Mesothelial cell of epicardium (in vitro differentiated cells): ENCODE measurements at regions not wholly inside any gene's neighbourhood (a gene's known extent, or its start where the extent isn't known, plus 50 kb on each side); places are given as distances from the start of the nearest gene placed in this dataset.

Experiments
- DNase-seq, 2 experiments: peaks; one replicate each; pipeline ENCODE4 v3.0.0; 2021; ENCODE audit warnings: low spot score in 2 of 2; ENCODE audit not compliant: unreplicated experiment in 2 of 2
- H3K27ac Mint-ChIP-seq: 2 replicates; pipeline ENCODE4 v1.8.0; 2021; ENCODE audit warnings: mixed read lengths
- H3K27me3 Mint-ChIP-seq: 2 replicates; pipeline ENCODE4 v1.8.0; 2021; ENCODE audit warnings: low read depth, mixed read lengths
- H3K36me3 Mint-ChIP-seq: 2 replicates; pipeline ENCODE4 v1.8.0; 2021; ENCODE audit warnings: mixed read lengths
- H3K4me1 Mint-ChIP-seq: 2 replicates; pipeline ENCODE4 v1.8.0; 2021; ENCODE audit warnings: mixed read lengths
- H3K4me3 Mint-ChIP-seq: 2 replicates; pipeline ENCODE4 v1.8.0; 2021; ENCODE audit warnings: mild to moderate bottlenecking, moderate library complexity, mixed read lengths
- H3K9me3 Mint-ChIP-seq: 2 replicates; pipeline ENCODE4 v1.8.0; 2021; ENCODE audit warnings: mixed read lengths
- TF ChIP-seq, protein P1 (sequence below): fragments of 200-600 bp; sonication (generic); IDR thresholded peaks from one replicate; pipeline ENCODE4 v1.5.0; 2021; ENCODE audit warnings: antibody characterized with exemption; ENCODE audit not compliant: unreplicated experiment

GRCh38 chr3:171516765-171517164 lies 56.6 kb upstream of the TNIK start:
- H3K27me3 Mint-ChIP-seq, result peaks cover 18% of the 10 kb centered on the region
- H3K36me3 Mint-ChIP-seq, result no peaks in the 10 kb centered on the region
- H3K27ac Mint-ChIP-seq, result no peak overlapping the region
- no peak for DNase-seq
- H3K4me1 Mint-ChIP-seq, result no peaks in the 10 kb centered on the region
- TF ChIP-seq, protein P1, sequence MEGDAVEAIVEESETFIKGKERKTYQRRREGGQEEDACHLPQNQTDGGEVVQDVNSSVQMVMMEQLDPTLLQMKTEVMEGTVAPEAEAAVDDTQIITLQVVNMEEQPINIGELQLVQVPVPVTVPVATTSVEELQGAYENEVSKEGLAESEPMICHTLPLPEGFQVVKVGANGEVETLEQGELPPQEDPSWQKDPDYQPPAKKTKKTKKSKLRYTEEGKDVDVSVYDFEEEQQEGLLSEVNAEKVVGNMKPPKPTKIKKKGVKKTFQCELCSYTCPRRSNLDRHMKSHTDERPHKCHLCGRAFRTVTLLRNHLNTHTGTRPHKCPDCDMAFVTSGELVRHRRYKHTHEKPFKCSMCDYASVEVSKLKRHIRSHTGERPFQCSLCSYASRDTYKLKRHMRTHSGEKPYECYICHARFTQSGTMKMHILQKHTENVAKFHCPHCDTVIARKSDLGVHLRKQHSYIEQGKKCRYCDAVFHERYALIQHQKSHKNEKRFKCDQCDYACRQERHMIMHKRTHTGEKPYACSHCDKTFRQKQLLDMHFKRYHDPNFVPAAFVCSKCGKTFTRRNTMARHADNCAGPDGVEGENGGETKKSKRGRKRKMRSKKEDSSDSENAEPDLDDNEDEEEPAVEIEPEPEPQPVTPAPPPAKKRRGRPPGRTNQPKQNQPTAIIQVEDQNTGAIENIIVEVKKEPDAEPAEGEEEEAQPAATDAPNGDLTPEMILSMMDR, result no peak
- no peak overlapping the region for H3K4me3 Mint-ChIP-seq
- H3K9me3 Mint-ChIP-seq, result no peaks in the 10 kb centered on the region

DNA sequence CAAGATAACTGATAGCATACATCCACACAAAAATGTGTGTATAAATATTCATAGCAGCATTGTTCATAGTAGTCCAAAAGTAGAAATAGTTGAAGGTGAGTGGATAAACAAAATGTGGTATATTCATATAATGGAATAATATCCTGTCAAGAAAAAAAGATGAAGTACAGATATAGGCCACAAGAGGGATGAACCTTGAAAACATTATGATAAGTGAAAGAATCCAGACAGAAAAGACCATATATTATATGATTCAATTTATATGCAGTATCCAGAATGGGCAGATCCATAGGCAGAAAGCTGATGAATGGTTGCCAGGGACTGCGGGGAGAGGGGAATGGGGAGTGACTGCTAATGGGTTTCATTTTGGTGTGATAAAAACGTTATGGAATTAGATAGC lies 54.3 kb upstream of the TNIK start:
- Mint-ChIP-seq H3K27ac (no peak overlapping the region), H3K4me1 (no peaks in the 10 kb centered on the region), H3K27me3 (peaks cover 18% of the 10 kb centered on the region), H3K36me3 (no peaks in the 10 kb centered on the region), H3K9me3 (no peaks in the 10 kb centered on the region), H3K4me3 (no peak overlapping the region)
- DNase-seq, result no peak
- TF ChIP-seq, protein P1, result peak; percentile 51

GRCh38 chr3:171511450-171511849 lies 51.2 kb upstream of the TNIK start:
- no peaks in the 10 kb centered on the region for H3K4me1 Mint-ChIP-seq
- peaks cover 6% of the 10 kb centered on the region for H3K27me3 Mint-ChIP-seq
- H3K4me3 Mint-ChIP-seq, result no peak overlapping the region
- no peak overlapping the region for H3K27ac Mint-ChIP-seq
- DNase-seq, result no peak
- TF ChIP-seq, protein P1, result no peak
- peaks cover under 1% of the 10 kb centered on the region for H3K9me3 Mint-ChIP-seq
- H3K36me3 Mint-ChIP-seq, result no peaks in the 10 kb centered on the region
